ENCODE measurements at regions not wholly inside any gene's neighbourhood (a gene's known extent, or its start where the extent isn't known, plus 50 kb on each side); places are given as distances from the start of the nearest gene placed in this dataset.

DNA sequence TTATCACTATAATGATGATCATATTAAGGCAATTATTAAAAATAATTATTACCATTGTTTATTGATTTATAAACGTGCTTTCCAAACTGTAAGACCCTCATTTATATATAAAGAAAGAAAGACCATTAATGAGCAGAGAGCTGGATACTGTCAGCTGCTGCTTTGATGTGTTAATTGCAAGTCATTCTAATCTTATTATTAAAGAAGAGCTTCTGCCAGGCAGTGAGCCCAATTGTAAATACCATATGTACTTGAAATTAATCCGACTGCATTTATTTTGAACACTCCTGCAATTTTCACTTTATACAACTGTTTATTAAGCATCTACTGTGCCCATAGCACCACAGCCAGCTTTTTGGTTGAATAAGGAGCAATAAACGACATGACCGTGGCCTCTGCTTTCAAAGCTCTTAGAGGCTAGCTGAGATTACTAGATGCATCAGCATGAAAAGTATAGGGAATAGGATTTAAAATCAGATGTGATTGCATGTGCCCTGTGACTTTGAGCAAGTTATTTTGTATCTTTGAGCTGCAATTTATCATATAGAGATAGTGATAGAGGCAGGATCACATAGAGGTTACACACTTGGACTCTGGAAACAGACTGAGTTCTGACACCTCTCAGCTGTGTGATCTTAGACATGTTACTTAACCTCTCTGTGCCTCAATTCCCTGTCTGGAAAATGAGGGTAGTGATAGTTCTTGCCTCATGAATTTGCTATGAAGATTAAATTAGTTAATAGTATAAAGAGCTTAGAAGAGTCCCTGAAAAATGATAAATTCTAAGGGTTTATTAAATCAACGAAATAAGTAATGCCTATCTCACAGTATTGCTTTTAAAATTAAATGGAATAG is 83.4 kb downstream of the MYCN start:
- TF ChIP-seq, protein P1, sequence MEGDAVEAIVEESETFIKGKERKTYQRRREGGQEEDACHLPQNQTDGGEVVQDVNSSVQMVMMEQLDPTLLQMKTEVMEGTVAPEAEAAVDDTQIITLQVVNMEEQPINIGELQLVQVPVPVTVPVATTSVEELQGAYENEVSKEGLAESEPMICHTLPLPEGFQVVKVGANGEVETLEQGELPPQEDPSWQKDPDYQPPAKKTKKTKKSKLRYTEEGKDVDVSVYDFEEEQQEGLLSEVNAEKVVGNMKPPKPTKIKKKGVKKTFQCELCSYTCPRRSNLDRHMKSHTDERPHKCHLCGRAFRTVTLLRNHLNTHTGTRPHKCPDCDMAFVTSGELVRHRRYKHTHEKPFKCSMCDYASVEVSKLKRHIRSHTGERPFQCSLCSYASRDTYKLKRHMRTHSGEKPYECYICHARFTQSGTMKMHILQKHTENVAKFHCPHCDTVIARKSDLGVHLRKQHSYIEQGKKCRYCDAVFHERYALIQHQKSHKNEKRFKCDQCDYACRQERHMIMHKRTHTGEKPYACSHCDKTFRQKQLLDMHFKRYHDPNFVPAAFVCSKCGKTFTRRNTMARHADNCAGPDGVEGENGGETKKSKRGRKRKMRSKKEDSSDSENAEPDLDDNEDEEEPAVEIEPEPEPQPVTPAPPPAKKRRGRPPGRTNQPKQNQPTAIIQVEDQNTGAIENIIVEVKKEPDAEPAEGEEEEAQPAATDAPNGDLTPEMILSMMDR (IDR thresholded peaks at IDR 0.05; ENCODE audit: low read length), result no peak
- TF ChIP-seq EZH2 (IDR thresholded peaks at IDR 0.05; ENCODE audit: borderline replicate concordance, low read length), result no peak
